Neural crest cell (in vitro differentiated cells): ENCODE measurements at regions not wholly inside any gene's neighbourhood (a gene's known extent, or its start where the extent isn't known, plus 50 kb on each side); places are given as distances from the start of the nearest gene placed in this dataset.
A peak's percentile ranks its signal among the peaks of the same experiment; 100 is the strongest.
"Not testable (repeated sequence)": the region's sequence is repeated elsewhere in the genome, so short reads cannot be mapped to it uniquely, and the experiment has no call there.

Experiments
- DNase-seq: peaks from one replicate; pipeline ENCODE4 v3.0.0; 2021; ENCODE audit warnings: low read depth, mixed read lengths, low spot score
- H3K27ac Mint-ChIP-seq: one replicate; pipeline ENCODE4 v1.8.0; 2021; ENCODE audit warnings: mild to moderate bottlenecking, mixed read lengths; ENCODE audit not compliant: unreplicated experiment
- H3K27me3 Mint-ChIP-seq: 2 replicates; pipeline ENCODE4 v1.8.0; 2021; ENCODE audit warnings: low read depth, mild to moderate bottlenecking, mixed read lengths
- H3K36me3 Mint-ChIP-seq: 2 replicates; pipeline ENCODE4 v1.8.0; 2021; ENCODE audit warnings: low read depth, mild to moderate bottlenecking, mixed read lengths
- H3K4me1 Mint-ChIP-seq: 2 replicates; pipeline ENCODE4 v1.8.0; 2021; ENCODE audit warnings: mixed read lengths
- H3K4me3 Mint-ChIP-seq: one replicate; pipeline ENCODE4 v1.8.0; 2021; ENCODE audit warnings: mild to moderate bottlenecking, mixed read lengths
- H3K9me3 Mint-ChIP-seq: 2 replicates; pipeline ENCODE4 v1.8.0; 2021; ENCODE audit warnings: mixed read lengths
- TF ChIP-seq, protein P1 (sequence below): fragments of 200-600 bp; sonication (generic); conservative IDR thresholded peaks from 2 replicates; pipeline ENCODE4 v1.5.0; 2021; ENCODE audit warnings: antibody characterized with exemption, mild to moderate bottlenecking

DNA sequence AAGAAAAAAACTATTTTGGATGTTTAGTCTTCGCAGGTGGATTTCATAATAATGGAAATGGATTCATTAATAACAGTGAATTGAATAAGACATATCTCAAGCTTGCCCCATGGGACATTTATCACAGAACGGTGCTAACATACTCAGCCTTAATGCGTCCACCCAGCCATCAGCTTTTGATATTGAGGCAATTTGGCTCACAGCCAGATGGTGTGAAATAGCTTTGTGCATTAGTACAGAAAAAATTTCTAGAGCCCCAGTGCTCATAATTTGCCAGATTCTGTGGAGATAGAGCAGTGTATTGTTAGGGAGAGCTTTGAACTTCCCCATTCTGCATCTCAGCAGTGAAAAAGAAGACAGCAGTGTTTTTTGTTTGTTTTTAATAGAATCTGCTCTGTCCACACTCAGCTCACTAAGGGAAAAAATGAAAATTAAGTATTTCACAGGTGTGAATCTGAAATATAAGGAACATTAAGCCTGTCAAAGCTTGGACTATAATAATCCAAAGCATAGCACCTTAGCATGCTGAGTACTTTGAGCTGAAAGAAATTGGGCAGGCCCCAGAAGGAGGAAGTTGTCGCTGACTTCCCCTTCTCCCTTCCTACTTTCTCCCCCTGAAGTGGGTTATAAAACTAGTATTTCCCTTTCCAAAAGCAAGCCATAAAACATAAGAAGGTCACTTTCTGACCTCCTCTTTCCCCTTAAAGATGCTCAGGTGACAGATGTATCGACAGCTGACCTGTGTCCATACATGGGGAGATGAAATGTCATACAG, 295.8 kb downstream of the MAGEB5 start:
- H3K27ac Mint-ChIP-seq, result no peak overlapping the region
- TF ChIP-seq, protein P1, sequence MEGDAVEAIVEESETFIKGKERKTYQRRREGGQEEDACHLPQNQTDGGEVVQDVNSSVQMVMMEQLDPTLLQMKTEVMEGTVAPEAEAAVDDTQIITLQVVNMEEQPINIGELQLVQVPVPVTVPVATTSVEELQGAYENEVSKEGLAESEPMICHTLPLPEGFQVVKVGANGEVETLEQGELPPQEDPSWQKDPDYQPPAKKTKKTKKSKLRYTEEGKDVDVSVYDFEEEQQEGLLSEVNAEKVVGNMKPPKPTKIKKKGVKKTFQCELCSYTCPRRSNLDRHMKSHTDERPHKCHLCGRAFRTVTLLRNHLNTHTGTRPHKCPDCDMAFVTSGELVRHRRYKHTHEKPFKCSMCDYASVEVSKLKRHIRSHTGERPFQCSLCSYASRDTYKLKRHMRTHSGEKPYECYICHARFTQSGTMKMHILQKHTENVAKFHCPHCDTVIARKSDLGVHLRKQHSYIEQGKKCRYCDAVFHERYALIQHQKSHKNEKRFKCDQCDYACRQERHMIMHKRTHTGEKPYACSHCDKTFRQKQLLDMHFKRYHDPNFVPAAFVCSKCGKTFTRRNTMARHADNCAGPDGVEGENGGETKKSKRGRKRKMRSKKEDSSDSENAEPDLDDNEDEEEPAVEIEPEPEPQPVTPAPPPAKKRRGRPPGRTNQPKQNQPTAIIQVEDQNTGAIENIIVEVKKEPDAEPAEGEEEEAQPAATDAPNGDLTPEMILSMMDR, result no peak
- no peaks in the 10 kb centered on the region for H3K36me3 Mint-ChIP-seq
- H3K9me3 Mint-ChIP-seq, result no peaks in the 10 kb centered on the region
- no peaks in the 10 kb centered on the region for H3K27me3 Mint-ChIP-seq
- no peaks in the 10 kb centered on the region for H3K4me1 Mint-ChIP-seq
- no peak for DNase-seq
- H3K4me3 Mint-ChIP-seq, result no peak overlapping the region

DNA sequence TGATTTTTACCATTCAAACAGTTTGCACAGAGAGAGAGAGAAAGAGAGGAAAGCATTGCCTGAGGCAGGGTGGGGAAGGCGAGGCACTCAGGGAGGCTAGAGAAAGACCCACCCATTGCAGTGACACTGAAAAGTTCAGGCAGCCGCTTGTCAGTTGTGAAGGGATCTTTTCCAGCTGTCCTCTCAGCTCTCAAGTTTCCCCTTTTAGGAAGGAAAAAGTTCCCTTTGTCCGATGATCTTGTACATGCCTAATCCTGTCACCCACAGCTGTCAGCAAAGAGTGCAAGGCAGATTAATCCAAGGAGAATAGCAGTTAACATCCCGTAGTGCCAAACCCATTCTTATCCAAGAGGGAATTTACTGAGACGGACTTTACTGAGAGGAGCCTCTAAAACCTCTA, 255.0 kb downstream of the MAGEB5 start:
- H3K27me3 Mint-ChIP-seq, result no peaks in the 10 kb centered on the region
- H3K27ac Mint-ChIP-seq, result no peak overlapping the region
- no peaks in the 10 kb centered on the region for H3K36me3 Mint-ChIP-seq
- no peak for DNase-seq
- H3K4me3 Mint-ChIP-seq, result no peak overlapping the region
- H3K9me3 Mint-ChIP-seq, result peaks cover 11% of the 10 kb centered on the region
- TF ChIP-seq, protein P1, result no peak
- H3K4me1 Mint-ChIP-seq, result no peaks in the 10 kb centered on the region

DNA sequence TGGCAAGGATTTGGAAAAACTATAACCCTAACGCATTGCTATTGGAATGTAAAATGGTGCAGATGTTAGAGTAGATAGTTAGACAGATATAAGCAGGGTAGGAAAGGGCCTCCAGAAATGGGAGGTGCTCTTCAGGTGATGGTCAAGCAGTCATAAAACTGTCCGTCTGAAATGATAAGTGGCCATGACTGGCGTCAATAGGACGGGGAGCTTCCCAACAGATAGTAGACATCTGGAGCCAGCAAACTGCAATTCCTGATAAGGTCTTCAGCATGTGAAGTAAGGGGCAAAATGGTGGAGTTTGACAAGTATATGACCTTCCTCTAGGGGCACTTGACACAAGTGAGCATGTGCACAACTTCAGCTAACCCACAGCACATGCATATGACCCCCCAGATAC, 250.4 kb downstream of the MAGEB5 start:
- Mint-ChIP-seq H3K9me3 (peaks cover 11% of the 10 kb centered on the region), H3K27me3 (no peaks in the 10 kb centered on the region), H3K4me3 (no peak overlapping the region), H3K4me1 (no peaks in the 10 kb centered on the region), H3K27ac (no peak overlapping the region), H3K36me3 (no peaks in the 10 kb centered on the region)
- DNase-seq, result no peak
- TF ChIP-seq, protein P1, result no peak

- H3K27me3 Mint-ChIP-seq, result no peaks in the 10 kb centered on the region
- TF ChIP-seq, protein P1, result no peak
- no peaks in the 10 kb centered on the region for H3K36me3 Mint-ChIP-seq
- H3K4me3 Mint-ChIP-seq, result no peak overlapping the region
- no peak overlapping the region for H3K27ac Mint-ChIP-seq
- DNase-seq, result no peak
- H3K9me3 Mint-ChIP-seq, result no peaks in the 10 kb centered on the region
- H3K4me1 Mint-ChIP-seq, result no peaks in the 10 kb centered on the region
Measured at GRCh38 chrX:26445288-26445687, 229.3 kb downstream of the MAGEB5 start.

DNA sequence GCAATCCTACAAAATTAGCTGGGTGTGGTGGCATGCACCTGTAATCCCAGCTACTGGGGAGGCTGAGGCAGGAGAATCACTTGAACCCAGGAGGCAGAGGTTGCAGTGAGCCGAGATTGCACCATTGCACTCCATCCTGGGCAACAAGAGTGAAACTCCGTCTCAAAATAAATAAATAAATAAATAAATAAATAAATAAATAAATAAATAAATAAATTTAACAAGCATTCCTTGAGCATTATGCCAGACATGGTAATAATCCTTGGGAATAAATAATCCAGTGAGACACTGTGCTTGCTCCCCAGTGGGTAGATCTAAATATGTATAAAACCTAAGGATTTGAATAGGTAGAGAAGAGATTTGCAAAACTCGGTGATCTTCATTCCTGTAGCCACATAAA, 228.4 kb downstream of the MAGEB5 start:
- H3K27ac Mint-ChIP-seq, H3K4me3 Mint-ChIP-seq: not testable (repeated sequence)

DNA sequence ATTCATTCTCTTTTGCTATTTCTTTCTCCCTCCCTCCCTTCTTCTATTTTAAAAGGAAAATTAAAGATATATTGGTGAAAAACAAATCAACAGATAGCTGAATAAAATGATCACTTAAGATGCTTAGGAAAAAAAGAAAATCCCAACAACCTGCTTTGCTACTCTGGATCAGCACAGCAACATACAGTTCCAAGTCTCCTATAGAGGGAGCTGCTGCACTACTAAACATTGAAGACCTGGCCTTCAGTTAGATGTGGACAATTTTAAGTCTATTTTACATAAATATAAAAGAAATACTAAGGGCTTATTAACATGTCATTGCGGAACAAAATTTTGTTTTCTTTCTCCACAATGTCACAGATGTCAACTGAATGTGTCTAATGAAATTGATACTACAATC, 226.4 kb downstream of the MAGEB5 start:
- Mint-ChIP-seq H3K27me3 (no peaks in the 10 kb centered on the region), H3K27ac (no peak overlapping the region), H3K36me3 (no peaks in the 10 kb centered on the region), H3K4me3 (no peak overlapping the region), H3K4me1 (no peaks in the 10 kb centered on the region), H3K9me3 (no peaks in the 10 kb centered on the region)
- TF ChIP-seq, protein P1, result peak; percentile 70
- no peak for DNase-seq

More for the DNA sequence above, 228.4 kb downstream of the MAGEB5 start:
- not testable (repeated sequence) for H3K36me3 Mint-ChIP-seq, H3K27me3 Mint-ChIP-seq, H3K4me1 Mint-ChIP-seq, DNase-seq, H3K9me3 Mint-ChIP-seq
